HFF-Myc (cell line): ENCODE measurements at regions not wholly inside any gene's neighbourhood (a gene's known extent, or its start where the extent isn't known, plus 50 kb on each side); places are given as distances from the start of the nearest gene placed in this dataset.

ENCODE experiments used
- DNase-seq: peaks from one replicate; pipeline ENCODE4 v3.0.0-alpha.2; 2011; ENCODE audit warnings: low read depth; ENCODE audit errors: extremely low read depth
- H3K4me3 ChIP-seq: replicated peaks from 2 replicates; pipeline ENCODE4 v1.5.1; 2011; ENCODE audit warnings: low read depth, mild to moderate bottlenecking, control low read depth, low read length
- TF ChIP-seq, protein P1 (sequence below): IDR thresholded peaks from 2 replicates; pipeline ENCODE4 v1.5.1; 2012; ENCODE audit warnings: mild to moderate bottlenecking, low read depth, low read length, control low read depth; ENCODE audit errors: missing control alignments

DNA sequence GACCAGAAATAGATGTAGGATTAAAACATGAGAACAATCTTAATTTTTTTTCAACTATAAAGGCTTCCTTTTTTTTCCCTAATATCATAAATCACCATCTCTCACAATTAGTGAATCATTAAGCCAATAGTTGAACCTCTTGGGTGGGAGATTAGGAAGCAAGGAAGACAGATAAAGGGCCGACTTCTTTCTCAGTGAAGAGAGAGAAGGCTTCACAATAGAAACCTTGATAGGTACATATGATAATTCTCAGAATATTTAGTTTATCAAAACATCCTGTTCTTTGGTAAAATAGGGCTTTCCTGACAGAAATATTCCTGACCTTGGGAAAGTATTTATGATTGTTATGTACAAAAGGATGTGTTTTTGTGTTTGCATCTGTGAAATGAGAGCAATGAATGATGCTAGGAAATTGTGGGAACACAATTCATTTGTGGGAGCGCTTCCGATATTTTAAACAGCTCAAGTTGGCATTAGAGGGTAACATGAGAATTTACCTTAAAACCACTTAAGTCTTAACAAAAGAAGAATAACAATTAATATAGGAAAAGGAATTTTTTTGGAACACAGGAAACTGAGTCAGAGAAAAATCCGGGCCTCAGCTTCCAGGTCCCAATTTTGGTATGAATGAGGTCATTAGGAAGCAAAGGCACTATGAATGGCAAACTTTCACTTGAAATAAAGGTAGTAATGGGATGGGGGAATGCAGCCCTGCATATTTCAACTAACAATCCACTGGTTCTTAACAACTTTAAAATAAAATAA, 263.2 kb upstream of the TGFBR2 start:
- TF ChIP-seq, protein P1, sequence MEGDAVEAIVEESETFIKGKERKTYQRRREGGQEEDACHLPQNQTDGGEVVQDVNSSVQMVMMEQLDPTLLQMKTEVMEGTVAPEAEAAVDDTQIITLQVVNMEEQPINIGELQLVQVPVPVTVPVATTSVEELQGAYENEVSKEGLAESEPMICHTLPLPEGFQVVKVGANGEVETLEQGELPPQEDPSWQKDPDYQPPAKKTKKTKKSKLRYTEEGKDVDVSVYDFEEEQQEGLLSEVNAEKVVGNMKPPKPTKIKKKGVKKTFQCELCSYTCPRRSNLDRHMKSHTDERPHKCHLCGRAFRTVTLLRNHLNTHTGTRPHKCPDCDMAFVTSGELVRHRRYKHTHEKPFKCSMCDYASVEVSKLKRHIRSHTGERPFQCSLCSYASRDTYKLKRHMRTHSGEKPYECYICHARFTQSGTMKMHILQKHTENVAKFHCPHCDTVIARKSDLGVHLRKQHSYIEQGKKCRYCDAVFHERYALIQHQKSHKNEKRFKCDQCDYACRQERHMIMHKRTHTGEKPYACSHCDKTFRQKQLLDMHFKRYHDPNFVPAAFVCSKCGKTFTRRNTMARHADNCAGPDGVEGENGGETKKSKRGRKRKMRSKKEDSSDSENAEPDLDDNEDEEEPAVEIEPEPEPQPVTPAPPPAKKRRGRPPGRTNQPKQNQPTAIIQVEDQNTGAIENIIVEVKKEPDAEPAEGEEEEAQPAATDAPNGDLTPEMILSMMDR: no peak
- no peak for DNase-seq
- no peak overlapping the region for H3K4me3 ChIP-seq

- H3K4me3 ChIP-seq: no peak overlapping the region
- DNase-seq: no peak
- TF ChIP-seq, protein P1: no peak
These were observed 262.5 kb upstream of the TGFBR2 start for GRCh38 chr3:30343861-30344260.

DNA sequence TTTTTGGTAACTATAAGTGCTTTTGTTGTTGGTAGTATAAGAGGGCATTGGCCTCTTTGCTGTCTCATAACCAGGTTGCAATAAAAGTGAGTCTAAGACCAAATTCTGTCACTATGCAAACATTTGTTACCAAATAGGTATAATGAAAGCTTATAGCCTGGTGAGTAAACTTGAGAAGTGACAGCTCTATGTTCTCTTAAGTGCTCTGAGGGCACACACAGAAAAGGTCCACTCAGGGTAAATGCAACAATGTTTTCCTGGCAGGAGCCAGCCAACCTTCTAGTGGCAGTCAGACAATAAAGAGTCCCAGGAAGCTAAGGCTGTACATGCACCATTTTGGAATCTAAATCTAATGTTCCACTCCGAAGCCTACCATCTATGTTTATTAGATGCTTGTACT, 262.1 kb upstream of the TGFBR2 start:
- no peak for DNase-seq
- TF ChIP-seq, protein P1: no peak
- no peak overlapping the region for H3K4me3 ChIP-seq

DNA sequence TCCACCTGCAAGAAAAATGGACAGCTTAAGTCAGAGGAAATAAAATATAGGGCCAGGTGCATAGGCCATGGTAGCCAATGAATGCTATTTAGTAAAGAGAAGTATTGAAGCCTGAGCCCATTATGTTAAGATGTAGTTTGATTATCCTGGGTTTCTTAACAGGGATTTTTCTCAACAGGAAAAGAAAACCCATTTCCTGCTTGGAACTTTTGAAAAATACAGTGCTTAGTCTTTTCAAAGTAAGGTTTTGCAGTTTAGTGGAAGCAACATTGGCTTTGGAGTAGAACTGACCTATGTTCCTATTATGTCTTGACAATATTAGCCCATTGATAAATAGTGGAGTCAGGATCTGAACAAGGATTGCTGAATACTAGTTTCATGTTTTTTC, 259.5 kb upstream of the TGFBR2 start:
- H3K4me3 ChIP-seq: no peak overlapping the region
- no peak for DNase-seq
- TF ChIP-seq, protein P1: no peak

DNA sequence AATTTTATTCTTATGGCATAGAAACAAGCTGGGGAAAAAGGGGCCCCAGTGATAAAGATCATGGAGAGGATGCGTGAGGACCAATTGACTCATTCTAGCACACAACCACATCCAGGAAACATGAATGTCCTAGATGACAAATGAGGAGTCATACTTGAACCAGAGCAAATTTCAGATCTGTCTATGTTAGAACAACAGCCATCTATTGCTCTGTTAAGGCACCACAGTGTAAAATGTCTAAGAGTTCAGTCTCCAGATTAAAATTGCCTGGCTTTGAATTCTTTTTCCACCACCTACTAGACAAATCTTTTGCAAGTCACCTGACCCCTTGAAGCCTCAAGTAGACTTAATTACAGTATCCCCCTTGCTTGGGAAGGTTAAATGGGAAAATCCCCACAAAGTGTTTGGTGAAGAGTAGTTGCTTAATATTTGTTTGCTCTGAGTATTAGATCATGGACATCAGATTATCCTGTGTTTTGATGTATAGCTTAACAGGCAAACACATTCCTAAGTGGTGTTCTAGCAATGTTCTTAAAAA, 258.7 kb upstream of the TGFBR2 start:
- H3K4me3 ChIP-seq: no peak overlapping the region
- DNase-seq: peak; percentile 71
- TF ChIP-seq, protein P1: no peak

GRCh38 chr3:30349507-30349906, 256.9 kb upstream of the TGFBR2 start:
- DNase-seq: no peak
- TF ChIP-seq, protein P1: no peak
- H3K4me3 ChIP-seq: no peak overlapping the region
